Epithelial cell of proximal tubule (primary cell): ENCODE measurements at regions not wholly inside any gene's neighbourhood (a gene's known extent, or its start where the extent isn't known, plus 50 kb on each side); places are given as distances from the start of the nearest gene placed in this dataset.

Experiments used
- DNase-seq: peaks from one replicate; pipeline ENCODE4 v3.0.0-alpha.2; 2011; ENCODE audit warnings: low read depth
- H3K4me3 ChIP-seq: 2 replicates; pipeline ENCODE4 v1.5.1; 2011; ENCODE audit warnings: low read depth, mild to moderate bottlenecking, low read length
- TF ChIP-seq, protein P1 (sequence below): conservative IDR thresholded peaks from 2 replicates; pipeline ENCODE4 v1.5.1; 2012; ENCODE audit warnings: low read depth, mild to moderate bottlenecking, low read length

DNA sequence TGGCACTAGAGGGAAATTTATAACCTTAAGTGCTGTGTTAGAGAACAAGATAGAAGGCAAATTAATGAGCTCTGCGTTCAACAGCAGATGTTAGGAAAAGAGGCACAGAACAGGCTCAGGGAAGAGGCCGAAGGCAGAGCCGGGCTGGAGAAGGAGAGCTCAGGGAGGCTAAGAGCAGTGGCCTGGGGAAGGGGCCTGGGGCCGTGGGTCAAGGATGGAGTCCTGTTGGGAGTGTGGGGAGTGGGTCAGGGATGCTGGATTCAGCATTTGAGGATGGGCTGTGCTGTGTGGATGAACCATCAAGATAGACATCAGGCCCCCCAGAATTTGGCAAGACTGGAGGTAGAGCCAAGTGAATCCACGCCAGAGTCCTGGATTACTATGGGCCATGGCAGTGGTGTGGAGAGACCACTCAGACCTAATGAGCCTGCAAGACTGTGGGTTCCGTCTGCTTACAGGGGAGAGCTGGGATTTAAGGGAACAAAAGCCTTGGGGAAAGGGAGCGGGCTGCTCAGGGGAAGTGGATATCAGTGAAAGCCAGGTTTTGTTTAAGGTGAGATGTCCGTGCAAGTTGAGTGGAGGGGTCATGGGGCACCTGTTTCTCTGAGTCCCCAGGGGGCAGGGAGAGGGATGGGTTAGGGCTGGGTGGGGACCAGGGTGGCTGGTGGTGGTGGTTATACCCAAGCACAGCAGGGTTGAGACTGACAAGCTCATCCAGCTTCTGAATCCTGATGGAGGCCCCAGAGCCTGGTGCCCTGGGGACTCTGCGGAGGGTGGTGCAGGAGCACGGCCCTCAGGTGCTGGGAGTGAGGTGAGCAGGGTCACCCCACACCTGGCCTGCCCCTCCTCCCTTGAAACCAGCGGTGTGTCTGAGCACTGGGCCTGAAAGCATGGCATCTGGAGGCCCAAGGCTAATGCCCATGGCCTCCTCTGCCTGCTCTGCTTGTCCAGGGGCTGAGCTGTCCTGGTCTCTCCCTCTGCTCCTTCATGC lies 101.7 kb downstream of the BMS1 start:
- TF ChIP-seq, protein P1, sequence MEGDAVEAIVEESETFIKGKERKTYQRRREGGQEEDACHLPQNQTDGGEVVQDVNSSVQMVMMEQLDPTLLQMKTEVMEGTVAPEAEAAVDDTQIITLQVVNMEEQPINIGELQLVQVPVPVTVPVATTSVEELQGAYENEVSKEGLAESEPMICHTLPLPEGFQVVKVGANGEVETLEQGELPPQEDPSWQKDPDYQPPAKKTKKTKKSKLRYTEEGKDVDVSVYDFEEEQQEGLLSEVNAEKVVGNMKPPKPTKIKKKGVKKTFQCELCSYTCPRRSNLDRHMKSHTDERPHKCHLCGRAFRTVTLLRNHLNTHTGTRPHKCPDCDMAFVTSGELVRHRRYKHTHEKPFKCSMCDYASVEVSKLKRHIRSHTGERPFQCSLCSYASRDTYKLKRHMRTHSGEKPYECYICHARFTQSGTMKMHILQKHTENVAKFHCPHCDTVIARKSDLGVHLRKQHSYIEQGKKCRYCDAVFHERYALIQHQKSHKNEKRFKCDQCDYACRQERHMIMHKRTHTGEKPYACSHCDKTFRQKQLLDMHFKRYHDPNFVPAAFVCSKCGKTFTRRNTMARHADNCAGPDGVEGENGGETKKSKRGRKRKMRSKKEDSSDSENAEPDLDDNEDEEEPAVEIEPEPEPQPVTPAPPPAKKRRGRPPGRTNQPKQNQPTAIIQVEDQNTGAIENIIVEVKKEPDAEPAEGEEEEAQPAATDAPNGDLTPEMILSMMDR = no peak
- no peak for DNase-seq
- no peak overlapping the region for H3K4me3 ChIP-seq

DNA sequence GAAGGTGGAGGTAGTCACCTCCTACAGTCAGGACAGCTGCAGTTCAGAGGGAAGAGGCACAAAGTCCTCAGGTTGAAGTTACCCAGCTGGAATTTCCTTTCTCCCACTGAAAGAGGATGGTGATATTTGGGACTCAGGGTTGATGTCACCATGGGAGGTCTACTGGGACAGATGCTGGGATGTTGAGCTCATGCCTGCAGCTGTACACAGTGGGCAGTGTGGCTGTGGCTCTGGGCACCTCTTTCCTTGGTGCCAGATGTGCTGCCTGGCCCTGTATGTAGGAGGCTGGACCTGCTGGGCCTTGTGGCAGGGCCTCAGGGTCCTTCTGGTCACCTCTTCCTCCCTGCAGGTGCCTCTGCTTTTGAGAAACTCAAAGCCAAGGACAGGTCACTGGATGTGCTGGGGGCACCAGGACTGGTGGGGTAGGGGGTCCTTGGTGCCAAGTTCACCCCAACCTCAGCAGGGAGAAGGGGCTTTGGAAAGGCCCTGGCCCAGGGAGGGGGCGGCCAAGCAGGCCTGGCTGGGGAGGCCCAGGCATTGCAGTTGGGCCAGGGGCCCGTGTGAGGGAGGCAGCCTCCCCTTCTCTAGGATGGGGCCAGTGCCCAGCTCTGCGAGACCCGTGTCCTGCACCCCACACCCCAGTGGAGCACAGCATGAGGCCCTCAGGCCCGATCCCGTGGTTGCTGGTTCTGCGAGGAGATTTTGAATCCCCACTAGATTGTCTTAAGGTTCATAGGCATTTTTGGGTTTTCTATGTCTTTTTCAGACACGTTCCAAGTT lies 103.1 kb downstream of the BMS1 start:
- TF ChIP-seq, protein P1 = no peak
- no peak for DNase-seq
- H3K4me3 ChIP-seq = no peak overlapping the region

DNA sequence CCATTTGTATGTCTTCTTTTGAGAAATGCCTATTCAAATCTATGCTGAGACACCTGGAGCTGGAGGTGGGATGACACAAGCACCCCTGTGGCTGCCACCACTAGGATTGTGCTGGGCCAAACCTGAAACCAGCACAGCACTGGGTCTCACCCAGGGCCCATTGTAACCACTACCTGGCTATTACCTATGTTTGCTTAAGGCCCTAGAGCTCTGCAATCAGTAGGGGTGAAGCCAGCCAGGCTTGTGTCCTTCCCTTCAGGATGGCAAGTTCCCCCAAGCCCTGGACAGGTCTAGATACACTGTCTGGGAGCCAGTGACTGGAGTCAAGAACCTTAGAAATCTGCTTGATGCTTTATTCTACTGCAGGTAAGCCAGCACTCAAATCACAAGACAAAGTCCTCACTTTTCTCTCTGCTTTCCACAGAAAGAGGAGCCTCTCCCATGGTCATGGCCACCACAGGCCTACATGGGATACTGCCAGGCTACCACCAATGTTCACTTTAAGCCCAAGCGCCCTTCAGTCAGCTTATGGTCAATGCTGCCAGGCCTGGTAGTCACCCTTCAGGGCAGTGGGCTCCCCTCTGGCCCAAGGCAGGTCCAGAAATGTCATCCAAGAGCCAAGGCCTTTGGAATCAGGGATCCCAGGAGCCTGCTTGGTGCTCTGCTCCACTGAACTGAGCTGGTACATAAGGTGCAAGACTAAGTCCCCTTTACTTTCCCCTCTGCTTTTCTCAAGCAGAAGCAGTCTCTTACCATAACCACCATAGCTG lies 105.3 kb downstream of the BMS1 start:
- H3K4me3 ChIP-seq = no peak overlapping the region
- TF ChIP-seq, protein P1 = no peak

DNA sequence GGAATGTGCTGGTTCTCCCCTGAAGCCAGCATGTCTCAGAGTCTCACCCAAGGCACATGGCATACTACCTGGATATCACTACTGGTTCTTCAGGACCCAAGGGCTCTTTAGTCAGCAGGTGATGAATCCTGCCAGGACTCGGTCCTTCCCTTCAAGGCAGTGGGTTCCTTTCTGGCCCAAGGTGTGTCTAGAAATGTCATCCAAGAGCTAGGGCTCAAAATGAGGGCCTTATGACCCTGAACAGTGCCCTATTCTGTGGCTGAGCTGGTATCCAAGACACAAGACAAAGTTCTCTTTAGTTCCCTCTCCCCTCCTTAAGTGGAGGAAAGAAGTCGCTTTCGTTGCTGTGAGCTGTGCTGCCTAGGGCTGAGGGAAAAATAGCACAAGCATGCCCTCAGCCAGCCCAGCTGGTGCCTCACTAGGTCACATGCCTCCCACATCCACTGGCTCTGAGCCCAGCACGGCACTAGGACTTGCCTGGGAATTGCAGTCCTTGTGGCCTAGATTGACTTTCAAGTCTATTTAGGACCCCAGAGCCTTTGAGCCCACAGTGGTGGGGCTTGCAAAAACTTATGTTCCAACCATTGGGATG lies 106.0 kb downstream of the BMS1 start:
- TF ChIP-seq, protein P1 = no peak
- DNase-seq = no peak
- H3K4me3 ChIP-seq = no peak overlapping the region

More for the DNA sequence above, 105.3 kb downstream of the BMS1 start:
- DNase-seq = no peak

DNA sequence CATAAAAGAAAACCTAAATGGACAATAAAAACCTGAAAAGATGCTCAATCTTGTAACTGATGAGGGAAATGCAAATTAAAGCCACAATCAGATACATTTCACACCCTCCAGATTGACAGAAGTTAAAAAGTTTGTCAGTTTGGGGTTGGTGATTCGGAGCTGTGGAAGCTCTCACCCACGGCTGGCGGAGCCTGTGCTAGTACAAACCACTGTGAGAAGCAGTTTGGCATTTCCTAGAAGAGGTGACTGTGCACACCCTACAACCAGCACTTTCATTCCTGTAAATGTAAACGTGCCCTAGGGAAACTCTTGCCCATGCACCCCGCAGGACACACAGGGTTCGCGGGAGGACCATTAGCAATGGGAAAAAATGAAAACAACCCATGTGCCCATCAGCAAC lies 114.1 kb downstream of the BMS1 start:
- DNase-seq = no peak
- TF ChIP-seq, protein P1 = no peak
- H3K4me3 ChIP-seq = no peak overlapping the region
